Middle frontal gyrus (tissue), 1 donor: ENCODE measurements at regions not wholly inside any gene's neighbourhood (a gene's known extent, or its start where the extent isn't known, plus 50 kb on each side); places are given as distances from the start of the nearest gene placed in this dataset.
A peak's percentile ranks its signal among the peaks of the same experiment; 100 is the strongest.
"Not testable (repeated sequence)": the region's sequence is repeated elsewhere in the genome, so short reads cannot be mapped to it uniquely, and the experiment has no call there.

Experiments
- DNase-seq: peaks from one replicate; pipeline ENCODE4 v3.0.0-alpha.2; 2015; ENCODE audit warnings: low spot score; ENCODE audit errors: extremely low spot score

GRCh38 chr17:21756856-21757619 lies 64.7 kb downstream of the KCNJ18 start:
- no peak for DNase-seq

GRCh38 chr17:21759636-21760035 lies 67.3 kb downstream of the KCNJ18 start:
- not testable (repeated sequence) for DNase-seq

GRCh38 chr17:21763738-21764340 lies 71.5 kb downstream of the KCNJ18 start:
- DNase-seq = not testable (repeated sequence)

GRCh38 chr17:21765651-21766290 lies 73.4 kb downstream of the KCNJ18 start:
- not testable (repeated sequence) for DNase-seq

GRCh38 chr17:21766565-21766964 lies 74.2 kb downstream of the KCNJ18 start:
- DNase-seq = not testable (repeated sequence)

- DNase-seq = peak; percentile 5
Measured at GRCh38 chr17:21767162-21768156, 75.1 kb downstream of the KCNJ18 start.

- not testable (repeated sequence) for DNase-seq
Measured at GRCh38 chr17:21768244-21768643, 75.9 kb downstream of the KCNJ18 start.

GRCh38 chr17:21768729-21769462 lies 76.6 kb downstream of the KCNJ18 start:
- DNase-seq = not testable (repeated sequence)

GRCh38 chr17:21769781-21770180 lies 77.5 kb downstream of the KCNJ18 start:
- DNase-seq = not testable (repeated sequence)

- DNase-seq = not testable (repeated sequence)
Measured at GRCh38 chr17:21770466-21771446, 78.4 kb downstream of the KCNJ18 start.

GRCh38 chr17:21772321-21772720 lies 80.0 kb downstream of the KCNJ18 start:
- DNase-seq = no peak

- DNase-seq = not testable (repeated sequence)
Measured at GRCh38 chr17:21772991-21773713, 80.8 kb downstream of the KCNJ18 start.

- DNase-seq = no peak
Measured at GRCh38 chr17:21774263-21774662, 81.9 kb downstream of the KCNJ18 start.

- not testable (repeated sequence) for DNase-seq
Measured at GRCh38 chr17:21775566-21775965, 83.2 kb downstream of the KCNJ18 start.

GRCh38 chr17:21776921-21777320 lies 84.6 kb downstream of the KCNJ18 start:
- DNase-seq = not testable (repeated sequence)

GRCh38 chr17:21778866-21779265 lies 86.5 kb downstream of the KCNJ18 start:
- not testable (repeated sequence) for DNase-seq

- DNase-seq = not testable (repeated sequence)
Measured at GRCh38 chr17:21780293-21780888, 88.1 kb downstream of the KCNJ18 start.
